Mesendoderm (in vitro differentiated cells): ENCODE measurements at regions not wholly inside any gene's neighbourhood (a gene's known extent, or its start where the extent isn't known, plus 50 kb on each side); places are given as distances from the start of the nearest gene placed in this dataset.

ENCODE experiments used
- DNase-seq: peaks from one replicate; pipeline ENCODE4 v3.0.0; 2013
- H2AK5ac ChIP-seq: 2 replicates; pipeline ENCODE4 v1.6.1; 2013; ENCODE audit warnings: low read length, inconsistent platforms
- H2BK120ac ChIP-seq: 2 replicates; pipeline ENCODE4 v1.6.1; 2013; ENCODE audit warnings: low read depth, mild to moderate bottlenecking, low read length, moderate library complexity, mixed read lengths
- H2BK15ac ChIP-seq: replicated peaks from 2 replicates; pipeline ENCODE4 v1.6.1; 2013; ENCODE audit warnings: low read depth, mild to moderate bottlenecking, moderate library complexity
- H2BK5ac ChIP-seq: 2 replicates; pipeline ENCODE4 v1.6.1; 2013; ENCODE audit warnings: low read length, inconsistent platforms
- H3K18ac ChIP-seq: 2 replicates; pipeline ENCODE4 v1.6.1; 2013; ENCODE audit warnings: mild to moderate bottlenecking, low read length, mixed read lengths
- H3K23ac ChIP-seq: one replicate; pipeline ENCODE4 v1.6.1; 2013; ENCODE audit warnings: low read length
- H3K27ac ChIP-seq: 2 replicates; pipeline ENCODE4 v1.5.1; 2013; ENCODE audit warnings: low read depth, mild to moderate bottlenecking, inconsistent platforms, low read length, moderate library complexity
- H3K27me3 ChIP-seq: 2 replicates; pipeline ENCODE4 v1.6.1; 2013; ENCODE audit warnings: low read length, control low read depth, mild to moderate bottlenecking, inconsistent platforms; ENCODE audit not compliant: insufficient read depth, poor library complexity
- H3K36me3 ChIP-seq: 2 replicates; pipeline ENCODE4 v1.6.1; 2013; ENCODE audit warnings: low read length, inconsistent platforms; ENCODE audit not compliant: control insufficient read depth, insufficient read depth
- H3K4ac ChIP-seq: one replicate; pipeline ENCODE4 v1.6.1; 2013; ENCODE audit warnings: low read depth, mild to moderate bottlenecking, low read length, moderate library complexity
- H3K4me1 ChIP-seq: 2 replicates; pipeline ENCODE4 v1.6.1; 2013; ENCODE audit warnings: low read depth, low read length, inconsistent platforms; ENCODE audit not compliant: control insufficient read depth
- H3K4me2 ChIP-seq: 2 replicates; pipeline ENCODE4 v1.6.1; 2013; ENCODE audit warnings: low read length
- H3K4me3 ChIP-seq: 2 replicates; pipeline ENCODE4 v1.5.1; 2013; ENCODE audit warnings: mild to moderate bottlenecking, low read length
- H3K56ac ChIP-seq: one replicate; pipeline ENCODE4 v1.6.1; 2013; ENCODE audit warnings: low read length
- H3K79me1 ChIP-seq: 2 replicates; pipeline ENCODE4 v1.6.1; 2013; ENCODE audit warnings: low read length, inconsistent platforms
- H3K79me2 ChIP-seq: 2 replicates; pipeline ENCODE4 v1.6.1; 2013; ENCODE audit warnings: mild to moderate bottlenecking, low read length; ENCODE audit not compliant: control insufficient read depth, insufficient read depth
- H3K9ac ChIP-seq: 2 replicates; pipeline ENCODE4 v1.6.1; 2013; ENCODE audit warnings: low read length, inconsistent platforms
- H4K5ac ChIP-seq: one replicate; pipeline ENCODE4 v1.6.1; 2013; ENCODE audit warnings: low read length
- H4K8ac ChIP-seq: one replicate; pipeline ENCODE4 v1.6.1; 2013; ENCODE audit warnings: low read depth, mild to moderate bottlenecking, control low read depth, low read length, moderate library complexity
- WGBS: extraction: QIAGEN DNeasy Blood & Tissue Kit; methylation state at CpG from one replicate; pipeline ENCODE4 v1.1.7; 2013; ENCODE audit warnings: low lambda C conversion rate, missing lambda C conversion rate; ENCODE audit not compliant: insufficient coverage; ENCODE audit errors: extremely low coverage; 5-methylcytosine and 5-hydroxymethylcytosine counted together

- Histone ChIP-seq H3K27ac (no peak overlapping the region), H4K5ac (no peak overlapping the region)
Observed at GRCh38 chr6:104162036-104162669, 697.6 kb downstream of the HACE1 start.

DNA sequence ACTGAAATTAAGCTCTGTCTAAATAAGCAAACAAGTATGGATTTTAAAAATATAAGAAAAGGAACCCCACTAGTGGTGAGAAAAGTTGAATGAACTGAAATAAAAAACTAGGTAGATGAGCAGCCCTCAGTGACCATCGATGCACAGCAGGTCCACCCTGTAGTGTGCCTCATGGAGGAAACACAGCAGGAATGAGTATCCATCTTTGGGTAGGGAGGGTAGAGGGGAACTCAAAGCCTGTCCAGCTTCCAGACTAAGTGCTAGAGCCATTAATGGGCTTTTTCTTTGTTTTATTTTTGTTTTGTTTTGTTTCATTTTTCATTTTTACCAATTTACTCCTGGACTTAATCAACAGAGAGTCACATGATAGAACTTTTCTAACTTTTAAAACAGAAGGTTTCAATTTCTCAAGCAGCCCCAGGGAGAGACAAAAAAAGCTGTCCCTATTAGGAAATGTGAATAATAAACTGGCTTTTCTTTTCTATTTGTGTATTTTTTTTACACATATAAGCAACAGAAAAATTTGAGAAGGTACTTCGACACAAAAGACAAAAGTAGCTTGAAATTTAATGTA lies 700.6 kb downstream of the HACE1 start:
- Histone ChIP-seq H3K27me3 (no peaks in the 10 kb centered on the region), H3K4me3 (no peak overlapping the region), H3K18ac (no peak overlapping the region), H2AK5ac (no peak overlapping the region), H2BK5ac (no peak overlapping the region), H2BK120ac (no peak overlapping the region), H3K79me2 (no peaks in the 10 kb centered on the region), H3K27ac (no peak overlapping the region), H3K56ac (no peak overlapping the region), H3K23ac (no peak overlapping the region), H3K4me2 (no peak overlapping the region), H2BK15ac (no peak overlapping the region), H3K79me1 (no peaks in the 10 kb centered on the region), H3K4ac (no peak overlapping the region), H4K5ac (no peak overlapping the region), H3K36me3 (no peaks in the 10 kb centered on the region), H3K4me1 (no peaks in the 10 kb centered on the region), H3K9ac (no peak overlapping the region), H4K8ac (no peak overlapping the region)
- DNase-seq, result no peak
- WGBS, result no CpG with 5 or more reads among the region's 2 CpGs

More at GRCh38 chr6:104162036-104162669, 697.6 kb downstream of the HACE1 start:
- no peaks in the 10 kb centered on the region for H3K27me3 ChIP-seq
- H3K9ac ChIP-seq, result no peak overlapping the region
- H3K4me2 ChIP-seq, result no peak overlapping the region
- no peak overlapping the region for H3K4ac ChIP-seq
- WGBS, result no CpG with 5 or more reads among the region's 5 CpGs
- H3K79me2 ChIP-seq, result no peaks in the 10 kb centered on the region
- DNase-seq, result peak; percentile 59
- H3K18ac ChIP-seq, result no peak overlapping the region
- no peak overlapping the region for H2BK5ac ChIP-seq
- no peak overlapping the region for H3K56ac ChIP-seq
- no peak overlapping the region for H2AK5ac ChIP-seq
- H4K8ac ChIP-seq, result no peak overlapping the region
- H3K23ac ChIP-seq, result no peak overlapping the region
- no peaks in the 10 kb centered on the region for H3K36me3 ChIP-seq
- H2BK120ac ChIP-seq, result no peak overlapping the region
- H2BK15ac ChIP-seq, result no peak overlapping the region
- no peaks in the 10 kb centered on the region for H3K79me1 ChIP-seq
- no peaks in the 10 kb centered on the region for H3K4me1 ChIP-seq
- H3K4me3 ChIP-seq, result no peak overlapping the region

- Histone ChIP-seq H3K4me3 (no peak overlapping the region), H4K5ac (no peak overlapping the region), H3K27me3 (no peaks in the 10 kb centered on the region), H3K9ac (no peak overlapping the region), H3K4ac (no peak overlapping the region), H3K4me1 (no peaks in the 10 kb centered on the region), H2AK5ac (no peak overlapping the region), H3K56ac (no peak overlapping the region), H4K8ac (no peak overlapping the region), H3K27ac (no peak overlapping the region), H3K23ac (no peak overlapping the region), H3K18ac (no peak overlapping the region), H2BK15ac (no peak overlapping the region), H2BK5ac (no peak overlapping the region), H3K36me3 (no peaks in the 10 kb centered on the region), H3K79me1 (no peaks in the 10 kb centered on the region), H2BK120ac (no peak overlapping the region), H3K79me2 (no peaks in the 10 kb centered on the region), H3K4me2 (no peak overlapping the region)
- DNase-seq, result no peak
- no CpG with 5 or more reads among the region's 3 CpGs for WGBS
Observed at GRCh38 chr6:104143757-104144156, 716.0 kb downstream of the HACE1 start.

- H3K27ac ChIP-seq, result no peak overlapping the region
- H3K36me3 ChIP-seq, result no peaks in the 10 kb centered on the region
- no peaks in the 10 kb centered on the region for H3K4me1 ChIP-seq
- H3K79me1 ChIP-seq, result no peaks in the 10 kb centered on the region
- H3K4me3 ChIP-seq, result no peak overlapping the region
- no peak overlapping the region for H4K5ac ChIP-seq
- H2AK5ac ChIP-seq, result no peak overlapping the region
- H3K27me3 ChIP-seq, result no peaks in the 10 kb centered on the region
- no peak overlapping the region for H3K4me2 ChIP-seq
- H2BK5ac ChIP-seq, result no peak overlapping the region
- no peak overlapping the region for H3K9ac ChIP-seq
- H2BK120ac ChIP-seq, result no peak overlapping the region
- H3K18ac ChIP-seq, result no peak overlapping the region
- H4K8ac ChIP-seq, result no peak overlapping the region
- no peak overlapping the region for H2BK15ac ChIP-seq
- no peak overlapping the region for H3K56ac ChIP-seq
- no peak overlapping the region for H3K23ac ChIP-seq
- no peak overlapping the region for H3K4ac ChIP-seq
- WGBS, result no CpG with 5 or more reads among the region's 1 CpG
- no peaks in the 10 kb centered on the region for H3K79me2 ChIP-seq
- peak; percentile 35 for DNase-seq
Observed at GRCh38 chr6:104134876-104135275, 724.8 kb downstream of the HACE1 start.

DNA sequence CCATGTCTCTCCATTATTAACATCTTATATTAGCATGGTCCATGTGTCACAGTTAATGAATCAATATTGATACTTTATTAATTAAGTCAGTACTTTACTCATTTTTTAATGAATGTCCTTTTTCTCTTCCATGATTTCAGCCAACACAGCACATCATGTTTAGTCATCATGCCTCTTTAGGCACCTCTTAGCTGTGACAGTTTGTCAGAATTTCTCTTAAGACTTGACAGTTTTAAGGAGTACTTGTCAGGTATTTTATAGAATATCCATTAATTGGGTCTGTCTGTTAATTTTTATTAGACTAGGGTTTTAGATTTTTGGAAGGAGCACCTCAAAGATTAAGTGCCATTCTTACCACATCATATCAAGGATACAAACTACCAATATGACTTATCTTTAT lies 729.4 kb downstream of the HACE1 start:
- no peak overlapping the region for H3K4ac ChIP-seq
- no peak for DNase-seq
- no peak overlapping the region for H2AK5ac ChIP-seq
- H2BK15ac ChIP-seq, result no peak overlapping the region
- no peak overlapping the region for H3K9ac ChIP-seq
- no peaks in the 10 kb centered on the region for H3K36me3 ChIP-seq
- no peak overlapping the region for H4K8ac ChIP-seq
- no peaks in the 10 kb centered on the region for H3K27me3 ChIP-seq
- H2BK120ac ChIP-seq, result no peak overlapping the region
- H3K27ac ChIP-seq, result no peak overlapping the region
- H3K4me2 ChIP-seq, result no peak overlapping the region
- H3K4me1 ChIP-seq, result no peaks in the 10 kb centered on the region
- H3K79me1 ChIP-seq, result no peaks in the 10 kb centered on the region
- no peak overlapping the region for H3K23ac ChIP-seq
- H3K18ac ChIP-seq, result no peak overlapping the region
- H3K4me3 ChIP-seq, result no peak overlapping the region
- H4K5ac ChIP-seq, result no peak overlapping the region
- no peak overlapping the region for H3K56ac ChIP-seq
- no peaks in the 10 kb centered on the region for H3K79me2 ChIP-seq
- no peak overlapping the region for H2BK5ac ChIP-seq
